OCI-LY7 (cell line): ENCODE measurements at regions not wholly inside any gene's neighbourhood (a gene's known extent, or its start where the extent isn't known, plus 50 kb on each side); places are given as distances from the start of the nearest gene placed in this dataset.

Source experiments
- BruUV-seq: library from RNA; stranded (reverse); fragments of 400-500 nt; replicated peaks from 2 replicates; lab custom pipeline; 2021; lab: Mats Ljungman, UMichigan
- CTCF ChIA-PET: fragments of 300-600 bp; sonication (Branson Sonifier 250); formaldehyde crosslinking; loops from one replicate; lab custom pipeline; 2022; ENCODE audit warnings: antibody characterized with exemption; ENCODE audit not compliant: unreplicated experiment; lab: Charles Lee
- POLR2A ChIA-PET: fragments of 300-600 bp; sonication (Branson Sonifier 250); formaldehyde crosslinking; loops from one replicate; lab custom pipeline; 2022; ENCODE audit warnings: antibody characterized with exemption; lab: Charles Lee
- DNase-seq: peaks from one replicate; pipeline ENCODE4 v3.0.0-alpha.2; 2015; ENCODE audit warnings: low spot score
- H2AFZ ChIP-seq: fragments of 200-600 bp; sonication (generic), shearing (Covaris generic); 2 replicates; pipeline ENCODE4 v1.6.1; 2014; ENCODE audit warnings: mild to moderate bottlenecking, antibody characterized with exemption, low read length, moderate library complexity
- H3K27ac ChIP-seq: fragments of 200-600 bp; sonication (generic); 2 replicates; pipeline ENCODE4 v1.5.1; 2014; ENCODE audit warnings: mixed run types, low read depth, mild to moderate bottlenecking, moderate library complexity, low read length, inconsistent platforms; ENCODE audit not compliant: poor library complexity, severe bottlenecking
- H3K36me3 ChIP-seq: fragments of 200-600 bp; sonication (generic); 2 replicates; pipeline ENCODE4 v1.6.1; 2014; ENCODE audit warnings: mild to moderate bottlenecking, antibody characterized with exemption, low read length, moderate library complexity, mixed read lengths; ENCODE audit not compliant: insufficient read depth
- H3K4me1 ChIP-seq: fragments of 200-600 bp; sonication (generic); 2 replicates; pipeline ENCODE4 v1.5.1; 2014; ENCODE audit warnings: mild to moderate bottlenecking, low read length; ENCODE audit not compliant: insufficient read depth, poor library complexity, severe bottlenecking
- H3K4me2 ChIP-seq: fragments of 200-600 bp; sonication (generic); 2 replicates; pipeline ENCODE4 v1.6.1; 2014; ENCODE audit warnings: mild to moderate bottlenecking, low read length
- H3K4me3 ChIP-seq: fragments of 200-600 bp; sonication (generic); 2 replicates; pipeline ENCODE4 v1.5.1; 2014; ENCODE audit warnings: mild to moderate bottlenecking, low read depth, low read length; ENCODE audit not compliant: poor library complexity, severe bottlenecking
- H3K79me2 ChIP-seq: fragments of 200-600 bp; sonication (generic); 2 replicates; pipeline ENCODE4 v1.6.1; 2016; ENCODE audit warnings: low read depth, mild to moderate bottlenecking, low read length, moderate library complexity, mixed read lengths; ENCODE audit not compliant: insufficient read depth
- H3K9me2 ChIP-seq: fragments of 200-600 bp; sonication (generic); 2 replicates; pipeline ENCODE4 v1.6.1; 2016; ENCODE audit warnings: mild to moderate bottlenecking, low read length, mixed read lengths; ENCODE audit not compliant: insufficient read depth
- H3K9me3 ChIP-seq: fragments of 200-600 bp; sonication (generic); 2 replicates; pipeline ENCODE4 v1.6.1; 2014; ENCODE audit warnings: mild to moderate bottlenecking, mixed run types, low read length, mixed read lengths
- H4K20me1 ChIP-seq: fragments of 200-600 bp; sonication (generic); 2 replicates; pipeline ENCODE4 v1.6.1; 2014; ENCODE audit warnings: mild to moderate bottlenecking, antibody characterized with exemption, low read length, moderate library complexity, mixed read lengths; ENCODE audit not compliant: insufficient read depth
- CTCF ChIP-seq: fragments of 200-600 bp; sonication (generic); conservative IDR thresholded peaks from 2 replicates; pipeline ENCODE4 v1.5.1; 2014; ENCODE audit warnings: mild to moderate bottlenecking, antibody characterized with exemption, low read length, moderate library complexity, mixed read lengths
- EZH2phosphoT487 ChIP-seq: fragments of 200-600 bp; sonication (generic); IDR thresholded peaks from 2 replicates; pipeline ENCODE4 v1.6.1; 2018; ENCODE audit warnings: low read depth, borderline replicate concordance, mild to moderate bottlenecking, mixed run types, antibody characterized with exemption, low read length, moderate library complexity, mixed read lengths
- intact Hi-C: fragments of 100-400 bp; cut with micrococcal nuclease; formaldehyde crosslinking; loops from one replicate; pipeline ENCODE4 v1.10.0; 2022; ENCODE audit not compliant: unreplicated experiment

- H3K27ac ChIP-seq, result no peak overlapping the region
- intact Hi-C loops, result no loop called here
- DNase-seq, result no peak
- no peak overlapping the region for H2AFZ ChIP-seq
- no peaks in the 10 kb centered on the region for H4K20me1 ChIP-seq
- H3K9me2 ChIP-seq, result no peaks in the 10 kb centered on the region
- ChIA-PET POLR2A (no interaction called here), CTCF (no interaction called here)
- no peak overlapping the region for H3K4me2 ChIP-seq
- no TSS peak for BruUV-seq
- no peaks in the 10 kb centered on the region for H3K4me1 ChIP-seq
- H3K9me3 ChIP-seq, result no peaks in the 10 kb centered on the region
- H3K4me3 ChIP-seq, result no peak overlapping the region
- H3K79me2 ChIP-seq, result no peaks in the 10 kb centered on the region
- TF ChIP-seq CTCF, result no peak
- H3K36me3 ChIP-seq, result no peaks in the 10 kb centered on the region
Measured at GRCh38 chr18:2376707-2377106, 194.6 kb downstream of the METTL4 start.

GRCh38 chr18:2380101-2380500, 191.2 kb downstream of the METTL4 start:
- Histone ChIP-seq H3K79me2 (no peaks in the 10 kb centered on the region), H3K36me3 (no peaks in the 10 kb centered on the region), H2AFZ (peak overlapping the region; percentile 55; the same call in 1 of the 2 replicates), H3K4me2 (no peak overlapping the region), H3K4me1 (no peaks in the 10 kb centered on the region), H3K27ac (no peak overlapping the region), H3K4me3 (no peak overlapping the region), H3K9me3 (no peaks in the 10 kb centered on the region), H4K20me1 (no peaks in the 10 kb centered on the region), H3K9me2 (no peaks in the 10 kb centered on the region)
- TF ChIP-seq EZH2phosphoT487, result no peak
- no peak for TF ChIP-seq CTCF
- no TSS peak for BruUV-seq
- CTCF ChIA-PET, result no interaction called here
- POLR2A ChIA-PET, result no interaction called here
- intact Hi-C loops, result no loop called here
- DNase-seq, result no peak

- ChIA-PET POLR2A (interaction anchor here (1.3 kb wide), 1 partner anchor 12 kb away, joined by 5 read pairs; no protein-coding TSS in a partner anchor), CTCF (no interaction called here)
- Histone ChIP-seq H4K20me1 (no peaks in the 10 kb centered on the region), H3K79me2 (no peaks in the 10 kb centered on the region), H3K4me2 (no peak overlapping the region), H3K4me3 (no peak overlapping the region), H3K4me1 (no peaks in the 10 kb centered on the region), H3K9me3 (peaks cover 2% of the 10 kb centered on the region), H3K27ac (no peak overlapping the region), H2AFZ (peak overlapping the region; percentile 37), H3K9me2 (no peaks in the 10 kb centered on the region), H3K36me3 (no peaks in the 10 kb centered on the region)
- DNase-seq, result no peak
- no TSS peak for BruUV-seq
- intact Hi-C loops, result no loop called here
- TF ChIP-seq CTCF, result no peak
- TF ChIP-seq EZH2phosphoT487, result no peak
Measured at GRCh38 chr18:2381539-2381938, 189.8 kb downstream of the METTL4 start.
